ENCODE measurements at regions not wholly inside any gene's neighbourhood (a gene's known extent, or its start where the extent isn't known, plus 50 kb on each side); places are given as distances from the start of the nearest gene placed in this dataset.

GRCh38 chr7:53993224-53993623 is 549.0 kb upstream of the VSTM2A start:
- H3K27ac Mint-ChIP-seq = no peak overlapping the region

DNA sequence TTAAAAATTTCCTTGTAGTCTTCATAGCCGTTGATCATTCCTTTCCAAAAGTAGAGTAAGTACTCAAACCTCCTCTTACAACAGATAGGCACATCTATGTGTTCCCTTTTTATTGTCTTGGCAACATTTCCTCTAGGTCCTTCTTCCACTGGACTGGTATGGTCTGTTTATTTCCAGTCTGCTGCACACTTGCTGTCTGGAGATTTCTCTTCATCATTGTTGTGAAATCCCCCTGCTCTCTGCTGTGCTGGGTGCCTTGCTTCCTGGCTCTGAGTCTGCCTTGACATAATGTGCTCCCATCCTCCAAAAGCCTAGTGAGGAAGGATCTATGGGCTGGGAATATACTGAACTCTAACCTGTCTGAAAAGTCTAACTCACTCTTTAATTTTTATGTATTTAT is 545.3 kb upstream of the VSTM2A start:
- DNase-seq (no peak), ATAC-seq (ENCODE audit: low read depth) (no peak)
- Mint-ChIP-seq H3K9me3 (peaks cover 8% of the 10 kb centered on the region), H3K27ac (no peak overlapping the region), H3K4me3 (no peak overlapping the region), H3K4me1 (no peaks in the 10 kb centered on the region), H3K36me3 (ENCODE audit: low read depth) (no peaks in the 10 kb centered on the region), H3K27me3 (no peaks in the 10 kb centered on the region)
- TF ChIP-seq CTCF (IDR thresholded peaks at IDR 0.05) = no peak
- ChIA-PET CTCF (no interaction called here), POLR2A (no interaction called here)
- intact Hi-C loops (cut with micrococcal nuclease) = no loop called here

More at GRCh38 chr7:53993224-53993623, 549.0 kb upstream of the VSTM2A start:
- no peak for ATAC-seq (ENCODE audit: low read depth)
- intact Hi-C loops (cut with micrococcal nuclease) = no loop called here
- ChIA-PET POLR2A (no interaction called here), CTCF (no interaction called here)
- TF ChIP-seq CTCF (IDR thresholded peaks at IDR 0.05) = no peak
- peaks cover 6% of the 10 kb centered on the region for H3K9me3 Mint-ChIP-seq
- H3K27me3 Mint-ChIP-seq = no peaks in the 10 kb centered on the region
- no peaks in the 10 kb centered on the region for H3K4me1 Mint-ChIP-seq
- H3K36me3 Mint-ChIP-seq (ENCODE audit: low read depth) = no peaks in the 10 kb centered on the region
- no peak for DNase-seq
- H3K4me3 Mint-ChIP-seq = no peak overlapping the region

GRCh38 chr7:54014765-54015164 is 527.4 kb upstream of the VSTM2A start:
- ATAC-seq (ENCODE audit: low read depth) = no peak
- Mint-ChIP-seq H3K4me1 (no peaks in the 10 kb centered on the region), H3K36me3 (ENCODE audit: low read depth) (no peaks in the 10 kb centered on the region), H3K4me3 (no peak overlapping the region), H3K27ac (no peak overlapping the region), H3K9me3 (peaks cover 8% of the 10 kb centered on the region), H3K27me3 (no peaks in the 10 kb centered on the region)
- CTCF ChIA-PET = no interaction called here
- DNase-seq = no peak
- no peak for TF ChIP-seq CTCF (IDR thresholded peaks at IDR 0.05)
- intact Hi-C loops (cut with micrococcal nuclease) = no loop called here
- POLR2A ChIA-PET = no interaction called here

- Mint-ChIP-seq H3K27me3 (no peaks in the 10 kb centered on the region), H3K27ac (no peak overlapping the region), H3K36me3 (ENCODE audit: low read depth) (no peaks in the 10 kb centered on the region), H3K9me3 (peaks cover 8% of the 10 kb centered on the region), H3K4me1 (no peaks in the 10 kb centered on the region), H3K4me3 (no peak overlapping the region)
- no peak for TF ChIP-seq CTCF (IDR thresholded peaks at IDR 0.05)
- CTCF ChIA-PET = no interaction called here
- ATAC-seq (ENCODE audit: low read depth) (no peak), DNase-seq (no peak)
- POLR2A ChIA-PET = no interaction called here
- intact Hi-C loops (cut with micrococcal nuclease) = no loop called here
Observed at GRCh38 chr7:54015251-54015650, 526.9 kb upstream of the VSTM2A start.

DNA sequence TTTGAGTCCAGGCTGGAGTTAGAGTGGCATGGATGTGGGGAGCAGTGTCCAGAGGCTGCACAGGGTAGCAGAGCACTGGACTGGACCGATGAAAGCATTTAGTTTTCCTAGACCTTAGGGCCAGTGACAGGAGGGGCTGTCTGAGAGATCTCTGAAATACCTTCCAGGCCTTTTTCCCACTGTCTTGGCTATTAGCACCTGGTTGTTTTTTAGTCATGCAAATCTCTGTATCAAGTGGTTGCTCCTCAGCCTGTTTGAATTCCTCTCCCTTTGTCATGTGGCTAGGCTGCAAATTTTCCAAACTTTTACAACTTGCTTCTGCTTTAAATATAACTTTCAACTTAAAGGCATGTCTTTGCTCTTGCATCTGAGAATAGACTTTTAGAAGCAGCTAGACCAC is 504.3 kb upstream of the VSTM2A start:
- no peak overlapping the region for H3K4me3 Mint-ChIP-seq
- CTCF ChIA-PET = no interaction called here
- TF ChIP-seq CTCF (IDR thresholded peaks at IDR 0.05) = no peak
- H3K36me3 Mint-ChIP-seq (ENCODE audit: low read depth) = no peaks in the 10 kb centered on the region
- no peaks in the 10 kb centered on the region for H3K27me3 Mint-ChIP-seq
- POLR2A ChIA-PET = no interaction called here
- no peak overlapping the region for H3K27ac Mint-ChIP-seq
- intact Hi-C loops (cut with micrococcal nuclease) = no loop called here
- no peaks in the 10 kb centered on the region for H3K4me1 Mint-ChIP-seq
- no peak for DNase-seq
- H3K9me3 Mint-ChIP-seq = peaks cover 10% of the 10 kb centered on the region
- no peak for ATAC-seq (ENCODE audit: low read depth)

Data from activated B cell treated with CpG ODN at 0.5 μM for 24 hours (primary cell).